KG1 (cell line): ENCODE measurements at regions not wholly inside any gene's neighbourhood (a gene's known extent, or its start where the extent isn't known, plus 50 kb on each side); places are given as distances from the start of the nearest gene placed in this dataset.
"Not testable (repeated sequence)": the region's sequence is repeated elsewhere in the genome, so short reads cannot be mapped to it uniquely, and the experiment has no call there.

Experiments
- DNase-seq: peaks from one replicate; lab custom pipeline; 2025; lab: John Stamatoyannopoulos, UW

- no peak for DNase-seq
Measured at GRCh38 chr15:62644889-62645742, 397.4 kb upstream of the TPM1 start.

GRCh38 chr15:62647202-62647842 lies 395.2 kb upstream of the TPM1 start:
- no peak for DNase-seq

GRCh38 chr15:62647843-62648505 lies 394.6 kb upstream of the TPM1 start:
- no peak for DNase-seq

GRCh38 chr15:62648954-62649353 lies 393.6 kb upstream of the TPM1 start:
- no peak for DNase-seq

GRCh38 chr15:62649793-62650420 lies 392.6 kb upstream of the TPM1 start:
- DNase-seq = no peak

GRCh38 chr15:62653122-62653521 lies 389.4 kb upstream of the TPM1 start:
- no peak for DNase-seq

GRCh38 chr15:62656071-62656470 lies 386.5 kb upstream of the TPM1 start:
- DNase-seq = no peak

GRCh38 chr15:62657501-62657900 lies 385.0 kb upstream of the TPM1 start:
- not testable (repeated sequence) for DNase-seq

- DNase-seq = no peak
Measured at GRCh38 chr15:62658498-62658897, 384.0 kb upstream of the TPM1 start.

- no peak for DNase-seq
Measured at GRCh38 chr15:62663547-62663946, 379.0 kb upstream of the TPM1 start.

- no peak for DNase-seq
Measured at GRCh38 chr15:62665449-62665848, 377.1 kb upstream of the TPM1 start.

GRCh38 chr15:62666046-62666445 lies 376.5 kb upstream of the TPM1 start:
- no peak for DNase-seq

- no peak for DNase-seq
Measured at GRCh38 chr15:62672268-62672667, 370.3 kb upstream of the TPM1 start.

- DNase-seq = no peak
Measured at GRCh38 chr15:62676891-62677290, 365.7 kb upstream of the TPM1 start.

GRCh38 chr15:62681939-62682896 lies 360.3 kb upstream of the TPM1 start:
- DNase-seq = no peak

GRCh38 chr15:62683192-62683591 lies 359.4 kb upstream of the TPM1 start:
- not testable (repeated sequence) for DNase-seq

- DNase-seq = no peak
Measured at GRCh38 chr15:62684123-62684808, 358.3 kb upstream of the TPM1 start.

- no peak for DNase-seq
Measured at GRCh38 chr15:62691008-62691407, 351.5 kb upstream of the TPM1 start.

GRCh38 chr15:62697636-62698035 lies 344.9 kb upstream of the TPM1 start:
- no peak for DNase-seq

- no peak for DNase-seq
Measured at GRCh38 chr15:62698646-62699045, 343.9 kb upstream of the TPM1 start.

GRCh38 chr15:62706317-62706716 lies 336.2 kb upstream of the TPM1 start:
- no peak for DNase-seq
